AG09309 (cell line): ENCODE measurements at regions not wholly inside any gene's neighbourhood (a gene's known extent, or its start where the extent isn't known, plus 50 kb on each side); places are given as distances from the start of the nearest gene placed in this dataset.

Source experiments
- DNase-seq: peaks from one replicate; pipeline ENCODE4 v3.0.0-alpha.2; 2010; ENCODE audit warnings: low read depth
- H3K4me3 ChIP-seq: 2 replicates; pipeline ENCODE4 v1.5.1; 2011; ENCODE audit warnings: mild to moderate bottlenecking, low read depth, low read length, moderate library complexity; ENCODE audit not compliant: control insufficient read depth
- CTCF ChIP-seq: IDR thresholded peaks from 2 replicates; pipeline ENCODE4 v1.5.1; 2011; ENCODE audit warnings: mild to moderate bottlenecking, low read depth, low read length, inconsistent platforms; ENCODE audit not compliant: insufficient read depth, control insufficient read depth; ENCODE audit errors: missing control alignments

DNA sequence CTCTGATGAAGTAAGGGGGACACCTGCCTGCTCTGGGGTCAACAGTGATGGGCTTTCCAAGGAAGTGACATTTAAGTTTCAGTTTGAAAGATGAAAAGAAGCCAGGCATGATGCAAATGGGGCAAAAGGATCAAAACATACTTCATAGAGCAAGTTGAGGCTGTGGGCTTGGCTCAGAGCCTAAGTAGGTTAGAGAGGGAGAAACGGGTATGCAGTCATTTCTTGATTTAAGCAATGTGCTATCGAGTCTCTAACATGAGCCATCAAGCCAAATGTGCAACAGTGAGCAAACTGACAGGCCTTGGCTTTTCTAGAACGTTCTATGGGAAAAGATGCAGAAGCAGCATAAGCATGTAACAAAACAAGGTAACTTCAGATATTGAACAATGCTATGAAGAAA, 80.6 kb downstream of the ADRB2 start:
- H3K4me3 ChIP-seq: no peak overlapping the region
- DNase-seq: no peak
- TF ChIP-seq CTCF: no peak

- H3K4me3 ChIP-seq: no peak overlapping the region
- DNase-seq: no peak
- TF ChIP-seq CTCF: no peak
Observed at GRCh38 chr5:148909040-148909439, 82.6 kb downstream of the ADRB2 start.

DNA sequence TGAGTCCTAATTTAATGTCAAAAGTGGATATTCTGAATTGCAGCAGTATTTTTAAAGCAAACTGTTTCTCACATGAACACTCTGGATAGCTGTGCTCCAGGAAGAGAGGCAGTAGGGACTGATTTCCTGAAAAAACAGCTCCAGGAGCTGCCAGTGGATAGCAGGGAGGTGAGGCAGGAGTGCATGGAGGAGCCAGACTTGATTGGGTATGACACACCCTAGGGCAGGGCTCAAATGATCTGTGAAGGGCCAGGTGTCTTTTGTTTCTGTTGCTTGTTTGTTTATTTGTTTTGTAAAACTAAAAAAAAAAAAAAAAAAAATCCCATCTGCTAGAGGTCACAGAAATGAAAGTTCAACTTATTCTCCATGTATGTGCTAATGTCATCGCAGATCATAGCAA, 83.4 kb downstream of the ADRB2 start:
- DNase-seq: no peak
- no peak overlapping the region for H3K4me3 ChIP-seq
- no peak for TF ChIP-seq CTCF

DNA sequence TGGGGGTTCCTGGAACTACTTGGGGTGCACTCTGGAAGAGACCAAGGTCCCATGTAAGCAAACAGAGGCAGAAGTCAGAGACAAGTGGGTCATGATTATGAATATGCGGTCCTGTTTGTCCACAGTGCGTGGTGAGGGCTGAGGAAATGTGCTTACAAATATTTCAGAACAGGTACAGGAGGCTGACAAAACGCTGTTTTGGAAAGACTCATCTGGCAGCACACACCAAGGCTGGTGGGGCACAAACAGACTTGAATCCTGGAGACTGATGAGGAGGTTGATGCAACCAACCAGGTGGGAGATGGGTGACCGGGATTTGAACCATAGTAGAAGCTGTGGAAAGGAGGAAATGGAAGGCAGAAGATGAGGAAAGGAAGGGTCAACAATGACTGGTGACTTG, 83.8 kb downstream of the ADRB2 start:
- no peak for TF ChIP-seq CTCF
- no peak overlapping the region for H3K4me3 ChIP-seq
- no peak for DNase-seq

- no peak for TF ChIP-seq CTCF
- no peak overlapping the region for H3K4me3 ChIP-seq
- DNase-seq: no peak
Observed at GRCh38 chr5:148910686-148911361, 84.4 kb downstream of the ADRB2 start.

DNA sequence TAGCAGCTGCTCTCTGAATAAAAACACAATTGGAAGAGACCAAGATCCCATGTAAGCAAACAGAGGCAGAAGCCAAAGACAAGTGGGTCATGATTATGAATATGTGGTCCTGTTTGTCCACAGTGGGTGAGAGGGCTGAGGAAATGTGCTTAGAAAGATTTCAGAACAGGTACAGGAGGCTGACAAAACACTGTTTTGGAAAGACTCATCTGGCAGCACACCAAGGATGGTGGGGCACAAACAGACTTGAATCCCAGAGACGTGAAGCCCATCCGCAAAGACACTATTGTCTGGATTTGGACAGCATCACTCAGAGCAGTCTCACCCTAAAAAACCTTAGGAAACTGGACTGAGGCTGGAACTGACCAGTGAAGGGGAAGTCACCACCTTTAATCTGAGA, 85.0 kb downstream of the ADRB2 start:
- no peak for TF ChIP-seq CTCF
- no peak overlapping the region for H3K4me3 ChIP-seq
- DNase-seq: no peak

DNA sequence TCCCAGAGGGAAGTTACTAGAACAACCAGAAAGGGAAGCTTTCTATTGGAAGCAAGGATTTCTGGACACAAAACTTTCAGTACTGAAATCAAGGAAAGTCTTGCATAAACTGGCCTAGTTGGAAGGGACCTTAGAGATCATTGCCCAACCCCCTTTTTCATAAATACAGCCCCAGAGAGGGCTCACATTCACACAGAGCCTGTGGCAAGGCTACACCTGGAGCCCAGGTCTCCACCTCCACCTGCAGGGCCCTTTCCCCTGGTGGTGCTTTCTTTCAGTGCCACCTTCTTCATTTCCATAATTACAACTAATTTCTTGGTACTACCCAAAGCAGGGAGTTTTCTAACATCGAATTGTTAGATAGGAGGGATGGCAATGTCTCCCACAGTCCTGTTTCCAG, 85.7 kb downstream of the ADRB2 start:
- TF ChIP-seq CTCF: no peak
- no peak overlapping the region for H3K4me3 ChIP-seq
- no peak for DNase-seq
